A549 (cell line): ENCODE measurements at regions not wholly inside any gene's neighbourhood (a gene's known extent, or its start where the extent isn't known, plus 50 kb on each side); places are given as distances from the start of the nearest gene placed in this dataset.

ENCODE experiments used
- ATAC-seq, 2 experiments: fragments of 200-7000 bp in 1 of 2; fragments of >200 bp in 1 of 2; cut with Nextera tagmentation in 1 of 2; cut with Tn5 transposase in 1 of 2; 3 replicates each; pipeline versions ENCODE4 v1.8.0 to v1.9.1; 2018 to 2020; ENCODE audit warnings: mild to moderate bottlenecking in 1 of 2, moderate library complexity in 1 of 2
- CTCF ChIA-PET: fragments of 300-600 bp; sonication (Branson Sonifier 250); formaldehyde crosslinking; extraction: SDS; loops from one replicate; lab custom pipeline; 2021; ENCODE audit warnings: antibody characterized with exemption, inconsistent platforms; lab: Yijun Ruan, JAX
- POLR2A ChIA-PET: fragments of 350-600 bp; formaldehyde crosslinking; extraction: SDS; loops from one replicate; lab custom pipeline; 2021; ENCODE audit warnings: antibody characterized with exemption, inconsistent platforms; lab: Yijun Ruan, JAX
- DNase-seq, 2 experiments: peaks; one replicate each; pipeline versions ENCODE4 v3.0.0 to v3.0.0-alpha.2; 2011 to 2016; ENCODE audit warnings: low read depth in 1 of 2, low spot score in 1 of 2
- FAIRE-seq: peaks from 2 replicates; lab custom pipeline; 2011; peaks lifted over from hg19 to GRCh38; lab: Jason Lieb, UNC
- H3K27ac ChIP-seq, 2 experiments: fragments of >200 bp; sonication (Bioruptor Twin); formaldehyde crosslinking; 3 replicates each; pipeline ENCODE4 v1.5.1; 2016 to 2017
- H3K4me1 ChIP-seq: fragments of >200 bp; sonication (Bioruptor Twin); formaldehyde crosslinking; 3 replicates; pipeline ENCODE4 v1.6.1; 2016
- H3K4me2 ChIP-seq: fragments of >200 bp; sonication (Bioruptor Twin); formaldehyde crosslinking; 3 replicates; pipeline ENCODE4 v1.6.1; 2016
- H3K4me3 ChIP-seq: fragments of >200 bp; sonication (Bioruptor Twin); formaldehyde crosslinking; 3 replicates; pipeline ENCODE4 v1.5.1; 2016
- H3K9me3 ChIP-seq: fragments of >200 bp; sonication (Bioruptor Twin); formaldehyde crosslinking; 3 replicates; pipeline ENCODE4 v1.6.1; 2016
- ATOH8 ChIP-seq: fragments of 250-450 bp; sonication (Bioruptor Pico); IDR thresholded peaks from 2 replicates; pipeline ENCODE4 v1.5.0; 2020; ENCODE audit warnings: low read depth, mild to moderate bottlenecking, moderate library complexity
- BHLHE40 ChIP-seq: IDR thresholded peaks from 2 replicates; pipeline ENCODE4 v1.6.1; 2012; ENCODE audit warnings: low read depth, low read length, inconsistent platforms
- CBX2 ChIP-seq: fragments of 200-600 bp; sonication (generic); IDR thresholded peaks from 2 replicates; pipeline ENCODE4 v1.6.1; 2016; ENCODE audit warnings: low read depth, mild to moderate bottlenecking, borderline replicate concordance
- CBX8 ChIP-seq: fragments of 200-600 bp; sonication (generic); IDR thresholded peaks from 2 replicates; pipeline ENCODE4 v1.6.1; 2016
- CEBPB ChIP-seq, 2 experiments: fragments of >200 bp in 1 of 2; sonication (Bioruptor Twin) in 1 of 2; formaldehyde crosslinking in 1 of 2; IDR thresholded peaks; 2 replicates each; pipeline ENCODE4 v1.6.1; 2012 to 2016
- CHD4 ChIP-seq: fragments of 200-600 bp; sonication (generic); IDR thresholded peaks from 2 replicates; pipeline ENCODE4 v1.6.1; 2016; ENCODE audit warnings: antibody characterized with exemption, mild to moderate bottlenecking, borderline replicate concordance
- CTCF ChIP-seq: fragments of >200 bp; sonication (Bioruptor Twin); formaldehyde crosslinking; IDR thresholded peaks from 3 replicates; pipeline ENCODE4 v1.5.1; 2016
- EHF ChIP-seq: fragments of 250-450 bp; sonication (Bioruptor Pico); IDR thresholded peaks from 2 replicates; pipeline ENCODE4 v1.5.0; 2020; ENCODE audit warnings: mild to moderate bottlenecking
- EP300 ChIP-seq, 2 experiments: fragments of >200 bp; sonication (Bioruptor Twin); formaldehyde crosslinking; IDR thresholded peaks; 2 replicates in 1 of 2; 3 replicates in 1 of 2; pipeline ENCODE4 v1.6.1; 2016 to 2017
- ESRRA ChIP-seq: fragments of 150-350 bp; IDR thresholded peaks from 2 replicates; pipeline ENCODE4 v1.6.1; 2014; ENCODE audit warnings: mild to moderate bottlenecking, low read length, borderline replicate concordance
- FOSL2 ChIP-seq, 2 experiments: fragments of 450-650 bp in 1 of 2; fragments of >200 bp in 1 of 2; sonication (Bioruptor Twin) in 1 of 2; formaldehyde crosslinking; IDR thresholded peaks; 2 replicates each; pipeline versions ENCODE4 v1.5.0 to v1.6.1; 2016 to 2020; ENCODE audit warnings: mild to moderate bottlenecking in 1 of 2, moderate library complexity in 1 of 2
- GATA3 ChIP-seq: IDR thresholded peaks from 2 replicates; pipeline ENCODE4 v1.6.1; 2012; ENCODE audit warnings: borderline replicate concordance
- HES2 ChIP-seq: fragments of >200 bp; sonication (Bioruptor Twin); formaldehyde crosslinking; IDR thresholded peaks from 2 replicates; pipeline ENCODE4 v1.6.1; 2016
- HMGXB4 ChIP-seq: fragments of 250-450 bp; sonication (Bioruptor Pico); IDR thresholded peaks from 2 replicates; pipeline ENCODE4 v1.5.0; 2021; ENCODE audit warnings: mild to moderate bottlenecking, moderate library complexity, borderline replicate concordance
- HOXB13 ChIP-seq: fragments of 250-450 bp; sonication (Bioruptor Pico); IDR thresholded peaks from 2 replicates; pipeline ENCODE4 v1.5.0; 2020; ENCODE audit warnings: low read depth, mild to moderate bottlenecking, moderate library complexity
- HOXB5 ChIP-seq: fragments of 250-450 bp; sonication (Bioruptor Pico); IDR thresholded peaks from 2 replicates; pipeline ENCODE4 v1.5.0; 2020; ENCODE audit warnings: mild to moderate bottlenecking, moderate library complexity
- KDM1A ChIP-seq: fragments of 200-600 bp; sonication (generic); IDR thresholded peaks from 2 replicates; pipeline ENCODE4 v1.6.1; 2016; ENCODE audit warnings: low read depth, mild to moderate bottlenecking
- NFE2L2 ChIP-seq: fragments of 150-350 bp; conservative IDR thresholded peaks from 2 replicates; pipeline ENCODE4 v1.6.1; 2014; ENCODE audit warnings: low read length
- PBX3 ChIP-seq: IDR thresholded peaks from 2 replicates; pipeline ENCODE4 v1.6.1; 2012
- PHF8 ChIP-seq: fragments of 200-600 bp; sonication (generic); IDR thresholded peaks from 2 replicates; pipeline ENCODE4 v1.6.1; 2016; ENCODE audit warnings: low read depth, mild to moderate bottlenecking, antibody characterized with exemption, moderate library complexity, borderline replicate concordance
- POLR2A ChIP-seq: IDR thresholded peaks from 2 replicates; pipeline ENCODE4 v1.6.1; 2012; ENCODE audit warnings: mild to moderate bottlenecking, low read length
- RARB ChIP-seq: fragments of 250-450 bp; sonication (Bioruptor Pico); IDR thresholded peaks from 2 replicates; pipeline ENCODE4 v1.8.0; 2021; ENCODE audit warnings: mild to moderate bottlenecking, moderate library complexity
- RCOR1 ChIP-seq: fragments of 150-350 bp; IDR thresholded peaks from 2 replicates; pipeline ENCODE4 v1.6.1; 2014; ENCODE audit warnings: antibody characterized with exemption, low read length, low read depth
- SREBF2 ChIP-seq: fragments of 450-650 bp; IDR thresholded peaks from 2 replicates; pipeline ENCODE4 v1.6.1; 2014; ENCODE audit warnings: mild to moderate bottlenecking, moderate library complexity
- TFCP2L1 ChIP-seq: fragments of 250-450 bp; sonication (Bioruptor Pico); IDR thresholded peaks from 2 replicates; pipeline ENCODE4 v1.5.0; 2021; ENCODE audit warnings: mild to moderate bottlenecking
- ZSCAN20 ChIP-seq: fragments of 250-450 bp; sonication (Bioruptor Pico); IDR thresholded peaks from 2 replicates; pipeline ENCODE4 v1.8.0; 2022; ENCODE audit warnings: mild to moderate bottlenecking, moderate library complexity
- WGBS: methylation state at CpG from one replicate; pipeline ENCODE4 v1.1.6; 2017; ENCODE audit errors: missing lambda C conversion rate; 5-methylcytosine and 5-hydroxymethylcytosine counted together

GRCh38 chr10:78391585-78391984 lies 357.9 kb downstream of the RPS24 start:
- ChIA-PET POLR2A (no interaction called here), CTCF (no interaction called here)
- H3K4me2 ChIP-seq: no peak overlapping the region
- no peak for FAIRE-seq
- no peaks in the 10 kb centered on the region for H3K9me3 ChIP-seq
- DNase-seq: no peak
- TF ChIP-seq EP300 (IDR thresholded peaks at IDR 0.05) (no peak), GATA3 (no peak), RARB (CRISPR knock-in tag) (no peak), KDM1A (no peak), CBX8 (no peak), EHF (CRISPR knock-in tag) (no peak), ATOH8 (no peak), PHF8 (no peak), HOXB5 (CRISPR knock-in tag) (no peak), TFCP2L1 (no peak), ZSCAN20 (CRISPR knock-in tag) (no peak), CTCF (no peak), HOXB13 (CRISPR knock-in tag) (no peak), CHD4 (no peak), CEBPB (IDR thresholded peaks at IDR 0.05) (no peak), SREBF2 (no peak), PBX3 (no peak), FOSL2 (IDR thresholded peaks at IDR 0.05) (no peak), FOSL2 (CRISPR knock-in tag; IDR thresholded peaks at IDR 0.05) (no peak), HMGXB4 (CRISPR knock-in tag) (no peak)
- no peak overlapping the region for H3K4me3 ChIP-seq
- H3K27ac ChIP-seq: no peak overlapping the region
- ATAC-seq: no peak
- no peaks in the 10 kb centered on the region for H3K4me1 ChIP-seq
- 68% methylated on average over 7 of the region's 7 CpGs for WGBS

GRCh38 chr10:78392197-78392596 lies 358.5 kb downstream of the RPS24 start:
- DNase-seq: no peak
- H3K9me3 ChIP-seq: no peaks in the 10 kb centered on the region
- POLR2A ChIA-PET: no interaction called here
- CTCF ChIA-PET: no interaction called here
- FAIRE-seq: no peak
- no peak overlapping the region for H3K4me2 ChIP-seq
- no peak for TF ChIP-seq CBX2
- TF ChIP-seq POLR2A: no peak
- TF ChIP-seq HES2: no peak
- TF ChIP-seq PBX3: no peak
- no peak for TF ChIP-seq ESRRA
- no peak for TF ChIP-seq NFE2L2
- no peak for TF ChIP-seq RCOR1
- no peak for TF ChIP-seq BHLHE40
- no peak for TF ChIP-seq ZSCAN20 (CRISPR knock-in tag)
- WGBS: 68% methylated on average over 2 of the region's 2 CpGs
- H3K4me1 ChIP-seq: no peaks in the 10 kb centered on the region
- no peak for ATAC-seq
- H3K27ac ChIP-seq: no peak overlapping the region
- H3K4me3 ChIP-seq: no peak overlapping the region
